CD4-positive, alpha-beta memory T cell (primary cell): ENCODE measurements at regions not wholly inside any gene's neighbourhood (a gene's known extent, or its start where the extent isn't known, plus 50 kb on each side); places are given as distances from the start of the nearest gene placed in this dataset. TPM values are rescaled to one million over a fixed set of nuclear protein-coding genes. Genes with fewer than 3 reads are reported as not detected.
"Not testable (repeated sequence)": the region's sequence is repeated elsewhere in the genome, so short reads cannot be mapped to it uniquely, and the experiment has no call there.

Source experiments
- CTCF ChIA-PET: fragments of 350-600 bp; sonication (Branson Sonifier 250); formaldehyde crosslinking; loops from one replicate; lab custom pipeline; 2021; ENCODE audit warnings: inconsistent platforms; ENCODE audit not compliant: partially characterized antibody; lab: Charles Lee
- POLR2A ChIA-PET: fragments of 350-600 bp; sonication (Branson Sonifier 250); formaldehyde crosslinking; loops from one replicate; lab custom pipeline; 2021; ENCODE audit not compliant: partially characterized antibody; lab: Charles Lee
- DNase-seq, 5 donors: peaks; one replicate each; pipeline versions ENCODE4 v3.0.0 to v3.0.0-alpha.2; 2020 to 2022; ENCODE audit warnings: mixed read lengths in 1 of 5
- H3K27ac ChIP-seq: one replicate; pipeline ENCODE4 v1.7.0; 2013; ENCODE audit warnings: low read depth, low read length
- H3K27me3 ChIP-seq: 2 replicates; pipeline ENCODE4 v1.7.0; 2013; ENCODE audit warnings: mild to moderate bottlenecking, low read length, moderate library complexity; ENCODE audit not compliant: insufficient read depth
- H3K36me3 ChIP-seq: 2 replicates; pipeline ENCODE4 v1.7.0; 2013; ENCODE audit warnings: mild to moderate bottlenecking, low read length, moderate library complexity; ENCODE audit not compliant: insufficient read depth
- H3K4me1 ChIP-seq: 2 replicates; pipeline ENCODE4 v1.7.0; 2013; ENCODE audit warnings: mild to moderate bottlenecking, low read length, moderate library complexity; ENCODE audit not compliant: insufficient read depth
- H3K4me3 ChIP-seq, 2 donors: one replicate each; pipeline ENCODE4 v1.7.0; 2013; ENCODE audit warnings: low read length in 2 of 2, mild to moderate bottlenecking in 1 of 2
- H3K9me3 ChIP-seq, 2 donors: one replicate each; pipeline ENCODE4 v1.7.0; 2013; ENCODE audit warnings: low read length in 2 of 2, control low read depth in 1 of 2; ENCODE audit not compliant: control insufficient read depth in 1 of 2
- H3K27ac Mint-ChIP-seq, 7 donors: one replicate each; pipeline ENCODE4 v1.8.0; 2020 to 2021; ENCODE audit warnings: mixed read lengths in 7 of 7, mild to moderate bottlenecking in 6 of 7, inconsistent platforms in 3 of 7, moderate library complexity in 3 of 7
- H3K27me3 Mint-ChIP-seq, 2 donors: one replicate each; pipeline ENCODE4 v1.8.0; 2020 to 2021; ENCODE audit warnings: mixed read lengths in 2 of 2
- H3K36me3 Mint-ChIP-seq, 2 donors: one replicate each; pipeline ENCODE4 v1.8.0; 2020 to 2021; ENCODE audit warnings: mixed read lengths in 2 of 2, inconsistent platforms in 1 of 2, mild to moderate bottlenecking in 1 of 2
- H3K4me1 Mint-ChIP-seq, 4 donors: one replicate each; pipeline ENCODE4 v1.8.0; 2020 to 2021; ENCODE audit warnings: mixed read lengths in 4 of 4, mild to moderate bottlenecking in 1 of 4
- H3K4me3 Mint-ChIP-seq, 8 donors: one replicate each; pipeline ENCODE4 v1.8.0; 2020 to 2021; ENCODE audit warnings: mixed read lengths in 8 of 8, mild to moderate bottlenecking in 7 of 8, moderate library complexity in 6 of 8, inconsistent platforms in 3 of 8
- H3K9me3 Mint-ChIP-seq, 8 donors: one replicate each; pipeline ENCODE4 v1.8.0; 2020 to 2021; ENCODE audit warnings: mixed read lengths in 8 of 8, mild to moderate bottlenecking in 5 of 8, inconsistent platforms in 3 of 8, moderate library complexity in 1 of 8
- intact Hi-C: fragments of 100-400 bp; cut with micrococcal nuclease; formaldehyde crosslinking; loops from one replicate; pipeline ENCODE4 v1.15.1; 2023
- microRNA-seq: library from miRNA; unstranded; fragments of <30 nt; microRNA quantifications from one replicate; pipeline ENCODE4 v1.2.0, GENCODE V29; 2021; ENCODE audit warnings: borderline replicate concordance, borderline number of aligned reads, borderline microRNAs expressed, mixed read lengths

DNA sequence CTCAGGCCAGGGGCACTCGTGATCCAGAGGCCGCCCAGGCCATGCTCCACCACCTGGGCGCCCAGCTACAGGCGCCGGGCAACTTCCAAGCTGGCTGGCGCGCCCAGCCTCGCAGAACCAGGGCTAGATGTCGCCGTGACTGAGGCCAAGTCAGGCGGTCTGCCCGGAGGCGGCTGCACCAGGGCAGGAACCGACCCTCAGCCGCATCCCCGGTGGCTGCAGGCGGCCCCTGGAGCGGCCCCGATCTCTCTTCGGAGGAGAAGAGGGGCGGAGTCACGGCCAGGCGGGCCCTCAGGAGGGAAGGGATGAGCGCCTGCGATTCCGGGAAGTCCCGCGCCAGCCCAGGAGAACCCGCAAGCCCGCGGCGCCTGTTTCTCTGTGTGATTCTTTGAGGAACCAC, 63.2 kb upstream of the GPR39 start:
- POLR2A ChIA-PET, H3K36me3 ChIP-seq, H3K9me3 ChIP-seq, H3K27me3 ChIP-seq, DNase-seq, H3K4me3 ChIP-seq, H3K9me3 Mint-ChIP-seq, H3K4me1 Mint-ChIP-seq, H3K27ac ChIP-seq, H3K4me3 Mint-ChIP-seq, CTCF ChIA-PET, H3K4me1 ChIP-seq, H3K27ac Mint-ChIP-seq, H3K27me3 Mint-ChIP-seq, H3K36me3 Mint-ChIP-seq, intact Hi-C loops: not testable (repeated sequence)

DNA sequence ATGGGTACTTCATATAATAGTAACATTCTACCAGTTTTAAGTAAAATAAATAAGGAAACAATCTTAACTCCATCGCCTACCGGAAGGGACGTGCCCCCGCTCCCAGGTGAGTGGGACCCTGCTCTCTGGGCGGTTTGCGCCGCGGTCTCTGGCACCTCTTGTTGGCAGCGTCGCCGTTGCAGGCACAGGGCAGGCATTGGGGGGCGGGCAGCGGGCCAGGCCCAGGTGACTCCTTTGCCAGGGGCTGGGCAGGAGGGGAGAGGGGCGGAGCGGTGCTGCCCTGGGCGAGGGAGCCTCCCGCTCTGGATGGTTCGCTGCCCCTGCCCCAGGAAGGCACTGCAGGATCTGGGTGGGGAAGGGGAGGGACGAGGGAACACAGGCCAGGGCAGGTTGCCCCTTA, 55.6 kb upstream of the GPR39 start:
- intact Hi-C loops, CTCF ChIA-PET, H3K27ac ChIP-seq, H3K4me3 Mint-ChIP-seq, H3K36me3 Mint-ChIP-seq, H3K9me3 ChIP-seq, H3K4me1 Mint-ChIP-seq, H3K4me3 ChIP-seq, POLR2A ChIA-PET, H3K27ac Mint-ChIP-seq, H3K27me3 ChIP-seq, H3K36me3 ChIP-seq, H3K4me1 ChIP-seq, H3K27me3 Mint-ChIP-seq, DNase-seq: not testable (repeated sequence)
- H3K9me3 Mint-ChIP-seq: peaks cover 4 to 31% (median 9%) of the 10 kb centered on the region in 8 donors

DNA sequence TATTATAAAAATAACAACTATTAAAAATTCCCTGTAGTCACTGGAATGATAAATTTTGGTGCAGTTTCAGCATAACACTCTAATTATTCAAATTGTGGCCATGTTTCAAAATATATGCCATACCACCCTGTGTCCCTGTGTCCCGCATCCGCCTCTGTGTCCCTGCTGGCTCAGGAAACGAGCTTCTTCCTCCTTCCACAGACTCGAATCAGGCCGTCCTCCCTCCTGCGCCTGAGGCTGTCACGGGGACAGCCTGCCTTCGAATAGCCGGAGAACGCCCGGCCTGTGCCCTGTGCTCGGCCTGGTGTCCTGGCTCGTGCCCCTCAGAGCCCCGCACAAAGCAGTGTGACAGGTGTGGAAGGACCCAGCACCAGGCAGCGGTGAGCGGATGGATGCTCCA, 55.1 kb upstream of the GPR39 start:
- H3K4me1 ChIP-seq, H3K27me3 ChIP-seq, H3K27ac Mint-ChIP-seq, POLR2A ChIA-PET, DNase-seq, H3K4me3 ChIP-seq, H3K4me1 Mint-ChIP-seq, H3K9me3 ChIP-seq, H3K27ac ChIP-seq, H3K36me3 Mint-ChIP-seq, intact Hi-C loops, H3K36me3 ChIP-seq, H3K27me3 Mint-ChIP-seq, H3K4me3 Mint-ChIP-seq, CTCF ChIA-PET: not testable (repeated sequence)
- peaks cover 4 to 31% (median 9%) of the 10 kb centered on the region in 8 donors for H3K9me3 Mint-ChIP-seq

DNA sequence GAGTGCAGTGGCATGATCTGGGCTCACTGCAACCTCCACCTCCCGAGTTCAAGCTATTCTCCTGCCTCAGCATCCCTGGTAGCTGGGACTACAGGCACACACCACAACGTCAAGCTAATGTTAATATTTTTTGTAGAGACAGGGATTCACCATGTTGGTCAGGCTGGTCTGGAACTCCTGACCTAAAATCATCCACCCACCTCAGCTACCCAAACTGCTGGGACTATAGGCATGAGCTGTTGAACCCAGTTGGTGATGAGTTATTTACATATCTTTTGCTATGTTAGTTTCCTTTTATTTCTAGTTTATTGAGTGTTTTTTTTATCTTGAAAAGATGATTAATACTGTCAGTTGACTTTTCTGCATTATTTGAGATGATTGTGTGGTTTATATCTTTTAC, 53.3 kb upstream of the GPR39 start:
- intact Hi-C loops, H3K4me3 Mint-ChIP-seq, H3K4me1 ChIP-seq, H3K27ac ChIP-seq, H3K9me3 ChIP-seq, H3K27me3 Mint-ChIP-seq, H3K36me3 ChIP-seq, CTCF ChIA-PET, H3K4me1 Mint-ChIP-seq, H3K27me3 ChIP-seq, DNase-seq, H3K36me3 Mint-ChIP-seq, H3K4me3 ChIP-seq, POLR2A ChIA-PET, H3K27ac Mint-ChIP-seq: not testable (repeated sequence)
- peaks cover 4 to 31% (median 9%) of the 10 kb centered on the region in 8 donors for H3K9me3 Mint-ChIP-seq

DNA sequence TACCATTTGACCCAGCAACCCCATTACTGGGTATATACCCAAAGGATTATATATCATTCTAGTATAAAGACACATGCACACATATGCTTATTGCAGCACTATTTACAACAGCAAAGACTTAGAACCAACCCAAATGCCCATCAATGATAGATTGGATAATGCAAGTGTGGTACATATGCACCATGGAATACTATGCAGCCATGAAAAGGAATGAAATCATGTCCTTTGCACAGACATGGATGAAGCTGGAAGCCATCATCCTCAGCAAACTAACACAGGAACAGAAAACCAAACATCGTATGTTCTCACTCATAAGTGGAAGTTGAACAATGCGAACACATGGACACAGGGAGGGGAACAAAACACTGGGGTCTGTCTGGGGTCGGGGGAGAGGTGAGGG, 50.6 kb upstream of the GPR39 start:
- H3K27me3 Mint-ChIP-seq, H3K9me3 ChIP-seq, intact Hi-C loops, H3K4me1 ChIP-seq, H3K4me1 Mint-ChIP-seq, CTCF ChIA-PET, H3K4me3 Mint-ChIP-seq, H3K4me3 ChIP-seq, H3K27me3 ChIP-seq, H3K36me3 ChIP-seq, DNase-seq, H3K36me3 Mint-ChIP-seq, H3K27ac Mint-ChIP-seq, POLR2A ChIA-PET, H3K27ac ChIP-seq: not testable (repeated sequence)
- peaks cover 0 to 19% (median 6%) of the 10 kb centered on the region in 8 donors for H3K9me3 Mint-ChIP-seq

DNA sequence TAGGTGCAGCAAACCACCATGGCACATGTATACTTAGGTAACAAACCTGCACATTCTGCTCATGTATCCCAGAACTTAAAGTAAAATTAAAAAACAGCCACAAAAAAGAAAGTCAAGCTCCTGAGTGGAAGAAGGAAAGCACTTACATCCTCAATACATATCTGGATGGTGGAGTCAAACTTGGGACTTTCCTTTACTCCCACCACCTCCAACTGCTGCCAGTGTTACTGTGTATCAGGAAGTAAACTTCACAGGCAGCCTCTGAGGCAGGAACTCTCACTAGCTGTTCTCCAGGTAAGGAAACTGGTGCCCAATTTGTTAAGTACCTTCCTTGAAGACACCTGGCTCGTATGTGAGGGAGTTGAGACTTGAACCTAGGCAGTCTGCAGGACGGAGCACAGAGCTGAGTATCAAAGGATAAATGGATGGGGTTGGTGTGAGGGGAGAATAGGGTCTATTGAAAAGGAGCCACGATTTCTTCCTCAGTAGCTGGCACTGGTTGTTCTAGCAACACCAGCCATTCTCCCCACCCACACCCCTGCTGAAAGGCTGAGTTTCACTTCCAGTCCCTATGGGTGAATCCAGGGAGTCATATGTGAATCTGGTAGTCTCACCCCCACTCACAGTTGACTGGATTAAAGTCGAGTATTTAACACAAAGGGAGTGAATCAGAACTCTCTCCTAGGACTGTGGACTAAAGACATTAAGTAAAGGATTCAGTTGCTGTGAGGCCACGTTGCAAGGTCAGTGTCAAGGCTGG, 50.0 kb upstream of the GPR39 start:
- H3K9me3 ChIP-seq: no peaks in the 10 kb centered on the region
- no peak overlapping the region for H3K27ac ChIP-seq
- no peaks in the 10 kb centered on the region for H3K27me3 Mint-ChIP-seq
- no peak for DNase-seq
- no peaks in the 10 kb centered on the region for H3K4me1 Mint-ChIP-seq
- POLR2A ChIA-PET: no interaction called here
- H3K27ac Mint-ChIP-seq: no peak overlapping the region
- CTCF ChIA-PET: no interaction called here
- H3K4me3 Mint-ChIP-seq: no peak overlapping the region
- H3K27me3 ChIP-seq: no peaks in the 10 kb centered on the region
- H3K36me3 Mint-ChIP-seq: no peaks in the 10 kb centered on the region
- H3K4me3 ChIP-seq: no peak overlapping the region
- H3K9me3 Mint-ChIP-seq: peaks cover 0 to 19% (median 6%) of the 10 kb centered on the region in 8 donors
- no peaks in the 10 kb centered on the region for H3K36me3 ChIP-seq
- no peaks in the 10 kb centered on the region for H3K4me1 ChIP-seq
- intact Hi-C loops: no loop called here

Small RNA genes in the stretch of these regions (microRNA-seq; reads per million reads assigned to microRNA genes)
- not detected for gene MIR663B
